ENCODE measurements at regions not wholly inside any gene's neighbourhood (a gene's known extent, or its start where the extent isn't known, plus 50 kb on each side); places are given as distances from the start of the nearest gene placed in this dataset.

GRCh38 chr2:5897249-5897648 is 205.1 kb downstream of the SOX11 start:
- Histone ChIP-seq H3K4me3 (no peak overlapping the region), H3K27ac (no peak overlapping the region), H3K36me3 (no peaks in the 10 kb centered on the region), H3K4me1 (no peaks in the 10 kb centered on the region), H3K9me3 (no peaks in the 10 kb centered on the region), H3K27me3 (no peaks in the 10 kb centered on the region)
- no peak for DNase-seq
- intact Hi-C loops (cut with DNase I; ENCODE audit: low total_unique reads) = no loop called here
- WGBS, 5 donors = 83 to 92% (median 89%) methylated on average over 5 of the region's 5 CpGs
- TF ChIP-seq EP300 (IDR thresholded peaks at IDR 0.05) (no peak), CTCF (IDR thresholded peaks at IDR 0.05) (no peak), POLR2A (IDR thresholded peaks at IDR 0.05) (no peak), POLR2AphosphoS5 (IDR thresholded peaks at IDR 0.05) (no peak)

GRCh38 chr2:5898667-5899066 is 206.5 kb downstream of the SOX11 start:
- no peak for TF ChIP-seq POLR2AphosphoS5 (IDR thresholded peaks at IDR 0.05)
- TF ChIP-seq CTCF (IDR thresholded peaks at IDR 0.05) = no peak
- no peak for TF ChIP-seq POLR2A (IDR thresholded peaks at IDR 0.05)
- Histone ChIP-seq H3K4me3 (no peak overlapping the region), H3K4me1 (no peaks in the 10 kb centered on the region), H3K36me3 (no peaks in the 10 kb centered on the region), H3K27me3 (no peaks in the 10 kb centered on the region), H3K27ac (no peak overlapping the region), H3K9me3 (no peaks in the 10 kb centered on the region)
- intact Hi-C loops (cut with DNase I; ENCODE audit: low total_unique reads) = no loop called here
- DNase-seq = no peak
- 83 to 92% (median 86%) methylated on average over 3 of the region's 3 CpGs for WGBS, 5 donors

- WGBS, 5 donors = 49 to 84% (median 79%) methylated on average over 2 of the region's 2 CpGs
- Histone ChIP-seq H3K27me3 (no peaks in the 10 kb centered on the region), H3K4me1 (no peaks in the 10 kb centered on the region), H3K27ac (no peak overlapping the region), H3K9me3 (no peaks in the 10 kb centered on the region), H3K36me3 (no peaks in the 10 kb centered on the region), H3K4me3 (no peak overlapping the region)
- no peak for DNase-seq
- TF ChIP-seq CTCF (IDR thresholded peaks at IDR 0.05) = no peak
- TF ChIP-seq EP300 (IDR thresholded peaks at IDR 0.05) = no peak
- TF ChIP-seq POLR2A (IDR thresholded peaks at IDR 0.05) = no peak
- TF ChIP-seq POLR2AphosphoS5 (IDR thresholded peaks at IDR 0.05) = no peak
- intact Hi-C loops (cut with DNase I; ENCODE audit: low total_unique reads) = no loop called here
These were observed 213.5 kb downstream of the SOX11 start for GRCh38 chr2:5905661-5906060.

- Histone ChIP-seq H3K4me3 (no peak overlapping the region), H3K9me3 (no peaks in the 10 kb centered on the region), H3K36me3 (no peaks in the 10 kb centered on the region), H3K4me1 (no peaks in the 10 kb centered on the region), H3K27ac (no peak overlapping the region), H3K27me3 (no peaks in the 10 kb centered on the region)
- TF ChIP-seq POLR2AphosphoS5 (IDR thresholded peaks at IDR 0.05) = no peak
- TF ChIP-seq CTCF (IDR thresholded peaks at IDR 0.05) = no peak
- no peak for TF ChIP-seq EP300 (IDR thresholded peaks at IDR 0.05)
- TF ChIP-seq POLR2A (IDR thresholded peaks at IDR 0.05) = no peak
- 89 to 95% (median 89%) methylated on average over 2 of the region's 2 CpGs for WGBS, 5 donors
- intact Hi-C loops (cut with DNase I; ENCODE audit: low total_unique reads) = no loop called here
- no peak for DNase-seq
These were observed 215.9 kb downstream of the SOX11 start for GRCh38 chr2:5908071-5908470.
